ENCODE measurements at regions not wholly inside any gene's neighbourhood (a gene's known extent, or its start where the extent isn't known, plus 50 kb on each side); places are given as distances from the start of the nearest gene placed in this dataset.

- no peak for ATAC-seq
- 0% methylated on average over 2 of the region's 2 CpGs for WGBS (ENCODE audit: missing lambda C conversion rate)
- Histone ChIP-seq H3K4me2 (no peak overlapping the region), H3K4me1 (no peaks in the 10 kb centered on the region), H3K27ac (no peak overlapping the region), H3K9me3 (no peaks in the 10 kb centered on the region), H3K4me3 (no peak overlapping the region)
- no peak for FAIRE-seq
- ChIA-PET POLR2A (no interaction called here), CTCF (no interaction called here)
- no peak for TF ChIP-seq HOXA7 (CRISPR knock-in tag; IDR thresholded peaks at IDR 0.05)
- no peak for TF ChIP-seq MAZ (IDR thresholded peaks at IDR 0.05; ENCODE audit: borderline replicate concordance, low read depth, low read length)
- no peak for TF ChIP-seq HDAC2 (IDR thresholded peaks at IDR 0.05)
- no peak for TF ChIP-seq E2F6 (IDR thresholded peaks at IDR 0.05; ENCODE audit: borderline replicate concordance, low read depth)
- no peak for TF ChIP-seq ZSCAN20 (CRISPR knock-in tag; IDR thresholded peaks at IDR 0.05)
- TF ChIP-seq POLR2AphosphoS2 (conservative IDR thresholded peaks at IDR 0.05; ENCODE audit: low read length), result no peak
- DNase-seq (ENCODE audit: low read depth in 1 of 2, low spot score in 1 of 2), result no peak
These were observed 292.9 kb downstream of the SPIN4 start for GRCh38 chrX:63058204-63058603.

GRCh38 chrX:63050225-63050624 lies 300.9 kb downstream of the SPIN4 start:
- Histone ChIP-seq H3K9me3 (no peaks in the 10 kb centered on the region), H3K27ac (no peak overlapping the region), H3K4me3 (no peak overlapping the region), H3K4me1 (no peaks in the 10 kb centered on the region), H3K4me2 (no peak overlapping the region)
- FAIRE-seq, result no peak
- WGBS (ENCODE audit: missing lambda C conversion rate), result 0% methylated on average over 2 of the region's 2 CpGs
- TF ChIP-seq PBX3 (IDR thresholded peaks at IDR 0.05), result no peak
- TF ChIP-seq USF2 (IDR thresholded peaks at IDR 0.05), result no peak
- TF ChIP-seq POLR2AphosphoS2 (conservative IDR thresholded peaks at IDR 0.05; ENCODE audit: low read length), result no peak
- no peak for TF ChIP-seq CHD4 (IDR thresholded peaks at IDR 0.05; ENCODE audit: borderline replicate concordance)
- no peak for TF ChIP-seq HOXB13 (CRISPR knock-in tag; IDR thresholded peaks at IDR 0.05; ENCODE audit: low read depth)
- TF ChIP-seq ATOH8 (CRISPR knock-in tag; IDR thresholded peaks at IDR 0.05; ENCODE audit: low read depth), result no peak
- no peak for TF ChIP-seq EP300 (IDR thresholded peaks at IDR 0.05)
- no peak for TF ChIP-seq ZSCAN20 (CRISPR knock-in tag; IDR thresholded peaks at IDR 0.05)
- no peak for TF ChIP-seq CTCF (IDR thresholded peaks at IDR 0.05)
- TF ChIP-seq FOXS1 (CRISPR knock-in tag; IDR thresholded peaks at IDR 0.05), result no peak
- ChIA-PET POLR2A (no interaction called here), CTCF (no interaction called here)
- ATAC-seq, result no peak
- DNase-seq (ENCODE audit: low read depth in 1 of 2, low spot score in 1 of 2), result peak in 1 of 2 experiments; percentile 8

GRCh38 chrX:63032811-63033210 lies 318.3 kb downstream of the SPIN4 start:
- TF ChIP-seq MAFK (IDR thresholded peaks at IDR 0.05; ENCODE audit: partially characterized antibody) (peak; percentile 61), NFE2L2 (conservative IDR thresholded peaks at IDR 0.05; ENCODE audit: low read length) (no peak)
- FAIRE-seq (no peak), DNase-seq (ENCODE audit: low read depth in 1 of 2, low spot score in 1 of 2) (no peak), ATAC-seq (no peak)
- Histone ChIP-seq H3K4me3 (no peak overlapping the region), H3K4me1 (no peaks in the 10 kb centered on the region), H3K27ac (no peak overlapping the region), H3K4me2 (no peak overlapping the region), H3K9me3 (no peaks in the 10 kb centered on the region)
- CTCF ChIA-PET, result no interaction called here
- 44% methylated on average over 2 of the region's 2 CpGs for WGBS (ENCODE audit: missing lambda C conversion rate)
- POLR2A ChIA-PET, result no interaction called here

Data from A549 (cell line).